CD14-positive monocyte (primary cell): ENCODE measurements at regions not wholly inside any gene's neighbourhood (a gene's known extent, or its start where the extent isn't known, plus 50 kb on each side); places are given as distances from the start of the nearest gene placed in this dataset. TPM values are rescaled to one million over a fixed set of nuclear protein-coding genes. Genes with fewer than 3 reads are reported as not detected.

Experiments
- DNase-seq, 3 donors: peaks; one replicate each; pipeline ENCODE4 v3.0.0-alpha.2; 2011 to 2022
- H2AFZ ChIP-seq: 2 replicates; pipeline ENCODE4 v1.6.0; 2012; ENCODE audit warnings: mild to moderate bottlenecking, low read depth, low read length, inconsistent platforms; ENCODE audit not compliant: insufficient read depth, poor library complexity, severe bottlenecking
- H3K27ac ChIP-seq, 2 donors: 1 replicate in 1 of 2; 2 replicates in 1 of 2; pipeline ENCODE4 v1.5.1; 2012 to 2013; ENCODE audit warnings: low read length in 2 of 2, control low read depth in 1 of 2, inconsistent platforms in 1 of 2, low read depth in 1 of 2, mild to moderate bottlenecking in 1 of 2
- H3K27me3 ChIP-seq, 2 donors: one replicate each; pipeline versions ENCODE4 v1.6.0 to v1.6.1; 2011 to 2013; ENCODE audit warnings: low read length in 2 of 2; ENCODE audit not compliant: control insufficient read depth in 2 of 2, insufficient read depth in 2 of 2
- H3K36me3 ChIP-seq, 2 donors: replicated peaks in 1 of 2; 1 replicate in 1 of 2; 2 replicates in 1 of 2; pipeline versions ENCODE4 v1.5.1 to v1.6.1; 2012 to 2013; ENCODE audit warnings: low read length in 2 of 2, control low read depth in 1 of 2, inconsistent platforms in 1 of 2, mild to moderate bottlenecking in 1 of 2; ENCODE audit not compliant: insufficient read depth in 2 of 2, control insufficient read depth in 1 of 2
- H3K4me1 ChIP-seq, 2 donors: 1 replicate in 1 of 2; 2 replicates in 1 of 2; pipeline versions ENCODE4 v1.5.1 to v1.6.1; 2012 to 2013; ENCODE audit warnings: low read length in 2 of 2, control low read depth in 1 of 2, inconsistent platforms in 1 of 2, mild to moderate bottlenecking in 1 of 2, moderate library complexity in 1 of 2; ENCODE audit not compliant: insufficient read depth in 2 of 2, control insufficient read depth in 1 of 2
- H3K4me2 ChIP-seq: replicated peaks from 2 replicates; pipeline ENCODE3; 2012; ENCODE audit warnings: low read length, moderate library complexity, mild to moderate bottlenecking; ENCODE audit not compliant: poor library complexity, severe bottlenecking; ENCODE audit errors: extremely low read depth
- H3K4me3 ChIP-seq, 3 experiments: fragments of 200-600 bp in 1 of 3; sonication (generic) in 1 of 3; replicated peaks in 1 of 3; 1 replicate in 2 of 3; 2 replicates in 1 of 3; pipeline ENCODE4 v1.5.1; 2011 to 2013; ENCODE audit warnings: low read length in 3 of 3, mild to moderate bottlenecking in 3 of 3, control low read depth in 2 of 3, low read depth in 2 of 3, inconsistent platforms in 1 of 3, moderate library complexity in 1 of 3
- H3K79me2 ChIP-seq: 2 replicates; pipeline ENCODE4 v1.6.0; 2012; ENCODE audit warnings: mild to moderate bottlenecking, control low read depth, inconsistent platforms, low read length, moderate library complexity; ENCODE audit not compliant: insufficient read depth
- H3K9ac ChIP-seq: 2 replicates; pipeline ENCODE4 v1.6.0; 2017; ENCODE audit warnings: low read length, mild to moderate bottlenecking; ENCODE audit not compliant: insufficient read depth, poor library complexity, severe bottlenecking
- H3K9me3 ChIP-seq, 2 donors: replicated peaks in 1 of 2; 1 replicate in 1 of 2; 2 replicates in 1 of 2; pipeline versions ENCODE4 v1.5.1 to v1.6.1; 2012 to 2013; ENCODE audit warnings: low read length in 2 of 2, control low read depth in 1 of 2; ENCODE audit not compliant: control insufficient read depth in 1 of 2, insufficient read depth in 1 of 2
- H4K20me1 ChIP-seq: 2 replicates; pipeline ENCODE4 v1.6.0; 2012; ENCODE audit warnings: mild to moderate bottlenecking, low read length, control low read depth, moderate library complexity; ENCODE audit not compliant: insufficient read depth
- H3K27ac Mint-ChIP-seq, 7 donors: one replicate each; pipeline ENCODE4 v1.8.0; 2020; ENCODE audit warnings: mild to moderate bottlenecking in 7 of 7, mixed read lengths in 7 of 7, moderate library complexity in 6 of 7, inconsistent platforms in 2 of 7
- H3K27me3 Mint-ChIP-seq, 3 donors: one replicate each; pipeline ENCODE4 v1.8.0; 2021 to 2022; ENCODE audit warnings: low read depth in 3 of 3, mild to moderate bottlenecking in 3 of 3, mixed read lengths in 3 of 3, moderate library complexity in 3 of 3, inconsistent platforms in 1 of 3
- H3K36me3 Mint-ChIP-seq, 2 donors: one replicate each; pipeline ENCODE4 v1.8.0; 2020; ENCODE audit warnings: mixed read lengths in 2 of 2, inconsistent platforms in 1 of 2, mild to moderate bottlenecking in 1 of 2
- H3K4me1 Mint-ChIP-seq: one replicate; pipeline ENCODE4 v1.8.0; 2020; ENCODE audit warnings: mild to moderate bottlenecking, mixed read lengths
- H3K4me3 Mint-ChIP-seq, 2 donors: one replicate each; pipeline ENCODE4 v1.8.0; 2020; ENCODE audit warnings: mild to moderate bottlenecking in 2 of 2, mixed read lengths in 2 of 2, moderate library complexity in 1 of 2
- H3K9me3 Mint-ChIP-seq, 7 donors: one replicate each; pipeline ENCODE4 v1.8.0; 2020 to 2022; ENCODE audit warnings: mixed read lengths in 7 of 7, mild to moderate bottlenecking in 6 of 7, moderate library complexity in 6 of 7, inconsistent platforms in 2 of 7
- WGBS: methylation state at CpG from one replicate; pipeline ENCODE4 v1.1.5; 2013; ENCODE audit warnings: missing lambda C conversion rate; ENCODE audit not compliant: insufficient coverage; 5-methylcytosine and 5-hydroxymethylcytosine counted together
- intact Hi-C, 2 donors: fragments of 100-400 bp; cut with micrococcal nuclease; formaldehyde crosslinking; loops; one replicate each; pipeline versions ENCODE4 v1.15.0 to v1.15.1; 2023
- small RNA-seq: library from RNA; depleted of rRNA; stranded (forward); fragments of <200 nt; gene quantifications from one replicate; pipeline ENCODE3, GENCODE V24; 2012; ENCODE audit warnings: low read depth; ENCODE audit not compliant: insufficient read length
- TF ChIP-seq, protein P1 (sequence below): fragments of 200-600 bp; IDR thresholded peaks from one replicate; pipeline ENCODE4 v1.8.0; 2022; ENCODE audit warnings: antibody characterized with exemption, mild to moderate bottlenecking

- Mint-ChIP-seq H3K4me3 (no peak overlapping the region), H3K9me3 (peaks cover 0 to 2% (median 0%) of the 10 kb centered on the region in 7 donors), H3K27me3 (peaks cover 0 to 7% (median 0%) of the 10 kb centered on the region in 3 donors), H3K36me3 (no peaks in the 10 kb centered on the region), H3K27ac (no peak overlapping the region), H3K4me1 (no peaks in the 10 kb centered on the region)
- Histone ChIP-seq H3K4me3 (no peak overlapping the region), H3K9me3 (no peaks in the 10 kb centered on the region), H3K4me1 (no peaks in the 10 kb centered on the region), H3K27me3 (no peaks in the 10 kb centered on the region), H3K9ac (no peak overlapping the region), H3K4me2 (no peak overlapping the region), H3K79me2 (no peaks in the 10 kb centered on the region), H3K36me3 (no peaks in the 10 kb centered on the region), H4K20me1 (no peaks in the 10 kb centered on the region), H3K27ac (no peak overlapping the region), H2AFZ (no peak overlapping the region)
- intact Hi-C loops: no loop called here
- TF ChIP-seq, protein P1, sequence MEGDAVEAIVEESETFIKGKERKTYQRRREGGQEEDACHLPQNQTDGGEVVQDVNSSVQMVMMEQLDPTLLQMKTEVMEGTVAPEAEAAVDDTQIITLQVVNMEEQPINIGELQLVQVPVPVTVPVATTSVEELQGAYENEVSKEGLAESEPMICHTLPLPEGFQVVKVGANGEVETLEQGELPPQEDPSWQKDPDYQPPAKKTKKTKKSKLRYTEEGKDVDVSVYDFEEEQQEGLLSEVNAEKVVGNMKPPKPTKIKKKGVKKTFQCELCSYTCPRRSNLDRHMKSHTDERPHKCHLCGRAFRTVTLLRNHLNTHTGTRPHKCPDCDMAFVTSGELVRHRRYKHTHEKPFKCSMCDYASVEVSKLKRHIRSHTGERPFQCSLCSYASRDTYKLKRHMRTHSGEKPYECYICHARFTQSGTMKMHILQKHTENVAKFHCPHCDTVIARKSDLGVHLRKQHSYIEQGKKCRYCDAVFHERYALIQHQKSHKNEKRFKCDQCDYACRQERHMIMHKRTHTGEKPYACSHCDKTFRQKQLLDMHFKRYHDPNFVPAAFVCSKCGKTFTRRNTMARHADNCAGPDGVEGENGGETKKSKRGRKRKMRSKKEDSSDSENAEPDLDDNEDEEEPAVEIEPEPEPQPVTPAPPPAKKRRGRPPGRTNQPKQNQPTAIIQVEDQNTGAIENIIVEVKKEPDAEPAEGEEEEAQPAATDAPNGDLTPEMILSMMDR: no peak
- no CpG with 5 or more reads among the region's 2 CpGs for WGBS
- no peak for DNase-seq
Observed at GRCh38 chrX:124282580-124282979, 49.9 kb upstream of the TEX13D start.

Small RNA genes in the stretch of these regions (small RNA-seq; reads per million reads assigned to genes)
- gene RF00561: not detected
